ENCODE measurements at regions not wholly inside any gene's neighbourhood (a gene's known extent, or its start where the extent isn't known, plus 50 kb on each side); places are given as distances from the start of the nearest gene placed in this dataset.
"Not testable (repeated sequence)": the region's sequence is repeated elsewhere in the genome, so short reads cannot be mapped to it uniquely, and the experiment has no call there.

- H3K4me2 ChIP-seq = no peak overlapping the region
- no peaks in the 10 kb centered on the region for H3K27me3 ChIP-seq (ENCODE audit: insufficient read depth, low read depth)
- H3K79me2 ChIP-seq (ENCODE audit: insufficient read depth, low read depth) = no peaks in the 10 kb centered on the region
- H3K4me3 ChIP-seq (IDR thresholded peaks at IDR 0.05; ENCODE audit: insufficient read depth, low read depth, low read length) = no peak overlapping the region
- no peak overlapping the region for H3K27ac ChIP-seq
- no peak for TF ChIP-seq CTCF (conservative IDR thresholded peaks at IDR 0.05; ENCODE audit: low read depth, low read length)
- H3K9ac ChIP-seq = no peak overlapping the region
- no peaks in the 10 kb centered on the region for H3K36me3 ChIP-seq (ENCODE audit: insufficient read depth)
- no peaks in the 10 kb centered on the region for H4K20me1 ChIP-seq (ENCODE audit: insufficient read depth)
- H2AFZ ChIP-seq (ENCODE audit: low read depth) = no peak overlapping the region
- no peaks in the 10 kb centered on the region for H3K4me1 ChIP-seq (ENCODE audit: low read depth, poor library complexity, severe bottlenecking)
These were observed 631.0 kb upstream of the STXBP6 start for GRCh38 chr14:25680934-25681333.

- not testable (repeated sequence) for H4K20me1 ChIP-seq (ENCODE audit: insufficient read depth); H2AFZ ChIP-seq (ENCODE audit: low read depth); H3K4me2 ChIP-seq; H3K4me1 ChIP-seq (ENCODE audit: low read depth, poor library complexity, severe bottlenecking); H3K27me3 ChIP-seq (ENCODE audit: insufficient read depth, low read depth); H3K27ac ChIP-seq; H3K9ac ChIP-seq; H3K79me2 ChIP-seq (ENCODE audit: insufficient read depth, low read depth); H3K4me3 ChIP-seq (IDR thresholded peaks at IDR 0.05; ENCODE audit: insufficient read depth, low read depth, low read length); H3K36me3 ChIP-seq (ENCODE audit: insufficient read depth)
These were observed 630.6 kb upstream of the STXBP6 start for GRCh38 chr14:25680511-25680910.

- no peaks in the 10 kb centered on the region for H3K36me3 ChIP-seq (ENCODE audit: insufficient read depth)
- H3K4me2 ChIP-seq = no peak overlapping the region
- no peak for TF ChIP-seq CTCF (conservative IDR thresholded peaks at IDR 0.05; ENCODE audit: low read depth, low read length)
These were observed 627.2 kb upstream of the STXBP6 start for GRCh38 chr14:25677111-25677510.

GRCh38 chr14:25667387-25667786, 617.4 kb upstream of the STXBP6 start:
- Histone ChIP-seq H2AFZ (ENCODE audit: low read depth) (no peak overlapping the region), H3K4me1 (ENCODE audit: low read depth, poor library complexity, severe bottlenecking) (no peaks in the 10 kb centered on the region), H3K27me3 (ENCODE audit: insufficient read depth, low read depth) (no peaks in the 10 kb centered on the region), H4K20me1 (ENCODE audit: insufficient read depth) (no peaks in the 10 kb centered on the region), H3K4me2 (no peak overlapping the region), H3K9ac (no peak overlapping the region), H3K36me3 (ENCODE audit: insufficient read depth) (no peaks in the 10 kb centered on the region), H3K4me3 (IDR thresholded peaks at IDR 0.05; ENCODE audit: insufficient read depth, low read depth, low read length) (no peak overlapping the region), H3K79me2 (ENCODE audit: insufficient read depth, low read depth) (no peaks in the 10 kb centered on the region), H3K27ac (no peak overlapping the region)
- TF ChIP-seq CTCF (conservative IDR thresholded peaks at IDR 0.05; ENCODE audit: low read depth, low read length) = no peak

More at GRCh38 chr14:25677111-25677510, 627.2 kb upstream of the STXBP6 start:
- no peaks in the 10 kb centered on the region for H3K4me1 ChIP-seq (ENCODE audit: low read depth, poor library complexity, severe bottlenecking)
- H4K20me1 ChIP-seq (ENCODE audit: insufficient read depth) = no peaks in the 10 kb centered on the region
- no peak overlapping the region for H3K4me3 ChIP-seq (IDR thresholded peaks at IDR 0.05; ENCODE audit: insufficient read depth, low read depth, low read length)
- H3K79me2 ChIP-seq (ENCODE audit: insufficient read depth, low read depth) = no peaks in the 10 kb centered on the region
- no peak overlapping the region for H3K27ac ChIP-seq
- no peak overlapping the region for H3K9ac ChIP-seq
- no peaks in the 10 kb centered on the region for H3K27me3 ChIP-seq (ENCODE audit: insufficient read depth, low read depth)
- no peak overlapping the region for H2AFZ ChIP-seq (ENCODE audit: low read depth)

- no peak overlapping the region for H2AFZ ChIP-seq (ENCODE audit: low read depth)
- no peak overlapping the region for H3K4me3 ChIP-seq (IDR thresholded peaks at IDR 0.05; ENCODE audit: insufficient read depth, low read depth, low read length)
- H3K79me2 ChIP-seq (ENCODE audit: insufficient read depth, low read depth) = no peaks in the 10 kb centered on the region
- H3K27me3 ChIP-seq (ENCODE audit: insufficient read depth, low read depth) = no peaks in the 10 kb centered on the region
- no peak overlapping the region for H3K9ac ChIP-seq
- no peak overlapping the region for H3K27ac ChIP-seq
- H3K36me3 ChIP-seq (ENCODE audit: insufficient read depth) = no peaks in the 10 kb centered on the region
- H3K4me2 ChIP-seq = no peak overlapping the region
- TF ChIP-seq CTCF (conservative IDR thresholded peaks at IDR 0.05; ENCODE audit: low read depth, low read length) = no peak
- H3K4me1 ChIP-seq (ENCODE audit: low read depth, poor library complexity, severe bottlenecking) = no peaks in the 10 kb centered on the region
- no peaks in the 10 kb centered on the region for H4K20me1 ChIP-seq (ENCODE audit: insufficient read depth)
These were observed 616.9 kb upstream of the STXBP6 start for GRCh38 chr14:25666877-25667276.
